Fibroblast of villous mesenchyme (primary cell): ENCODE measurements at regions not wholly inside any gene's neighbourhood (a gene's known extent, or its start where the extent isn't known, plus 50 kb on each side); places are given as distances from the start of the nearest gene placed in this dataset.

Experiments
- DNase-seq: peaks from one replicate; pipeline ENCODE4 v3.0.0-alpha.2; 2010; ENCODE audit warnings: low read depth
- H3K4me3 ChIP-seq: 2 replicates; pipeline ENCODE4 v1.5.1; 2011; ENCODE audit warnings: low read depth, mild to moderate bottlenecking, low read length
- TF ChIP-seq, protein P1 (sequence below): IDR thresholded peaks from 2 replicates; pipeline ENCODE4 v1.5.1; 2012; ENCODE audit warnings: low read depth, mild to moderate bottlenecking, low read length; ENCODE audit not compliant: insufficient read depth

DNA sequence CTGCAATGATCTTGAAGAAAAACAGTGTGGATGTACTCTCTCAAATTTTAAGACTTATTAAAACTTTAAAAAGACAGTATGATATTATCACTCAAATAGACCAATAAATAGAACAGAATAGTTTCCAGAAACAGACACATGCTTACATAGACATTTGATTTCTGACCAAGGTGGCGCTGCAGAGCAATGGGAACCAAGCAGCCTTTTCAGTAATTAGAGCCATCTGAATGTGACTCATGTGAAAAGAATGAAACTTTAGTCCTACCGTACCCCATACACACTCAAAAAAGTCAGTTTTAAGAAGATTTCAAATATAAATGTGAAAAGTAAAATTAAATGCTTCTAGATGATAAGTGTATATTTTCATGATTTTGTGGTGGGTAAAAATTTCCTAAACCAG lies 74.2 kb upstream of the MS4A8 start:
- TF ChIP-seq, protein P1, sequence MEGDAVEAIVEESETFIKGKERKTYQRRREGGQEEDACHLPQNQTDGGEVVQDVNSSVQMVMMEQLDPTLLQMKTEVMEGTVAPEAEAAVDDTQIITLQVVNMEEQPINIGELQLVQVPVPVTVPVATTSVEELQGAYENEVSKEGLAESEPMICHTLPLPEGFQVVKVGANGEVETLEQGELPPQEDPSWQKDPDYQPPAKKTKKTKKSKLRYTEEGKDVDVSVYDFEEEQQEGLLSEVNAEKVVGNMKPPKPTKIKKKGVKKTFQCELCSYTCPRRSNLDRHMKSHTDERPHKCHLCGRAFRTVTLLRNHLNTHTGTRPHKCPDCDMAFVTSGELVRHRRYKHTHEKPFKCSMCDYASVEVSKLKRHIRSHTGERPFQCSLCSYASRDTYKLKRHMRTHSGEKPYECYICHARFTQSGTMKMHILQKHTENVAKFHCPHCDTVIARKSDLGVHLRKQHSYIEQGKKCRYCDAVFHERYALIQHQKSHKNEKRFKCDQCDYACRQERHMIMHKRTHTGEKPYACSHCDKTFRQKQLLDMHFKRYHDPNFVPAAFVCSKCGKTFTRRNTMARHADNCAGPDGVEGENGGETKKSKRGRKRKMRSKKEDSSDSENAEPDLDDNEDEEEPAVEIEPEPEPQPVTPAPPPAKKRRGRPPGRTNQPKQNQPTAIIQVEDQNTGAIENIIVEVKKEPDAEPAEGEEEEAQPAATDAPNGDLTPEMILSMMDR: no peak
- H3K4me3 ChIP-seq: no peak overlapping the region
- DNase-seq: peak; percentile 31

DNA sequence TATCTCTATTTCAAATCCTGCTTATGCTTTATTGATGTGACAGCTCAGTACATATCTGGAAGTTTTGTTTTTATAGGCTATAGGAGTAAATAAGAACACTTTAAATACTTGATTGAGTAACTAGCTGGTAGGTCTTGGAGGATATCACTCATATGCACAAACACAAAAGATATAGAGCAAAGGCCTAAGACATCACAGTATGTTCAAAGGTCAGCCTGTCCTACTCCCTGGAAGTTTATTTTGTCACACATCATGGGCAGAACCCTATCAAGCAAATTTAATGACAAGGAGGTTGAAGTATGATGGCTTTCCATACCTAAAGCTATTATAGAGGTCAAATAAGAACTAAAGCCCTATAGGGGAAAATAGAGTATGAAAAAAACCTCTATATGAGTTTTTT lies 70.0 kb upstream of the MS4A8 start:
- TF ChIP-seq, protein P1: no peak
- no peak for DNase-seq
- H3K4me3 ChIP-seq: no peak overlapping the region

DNA sequence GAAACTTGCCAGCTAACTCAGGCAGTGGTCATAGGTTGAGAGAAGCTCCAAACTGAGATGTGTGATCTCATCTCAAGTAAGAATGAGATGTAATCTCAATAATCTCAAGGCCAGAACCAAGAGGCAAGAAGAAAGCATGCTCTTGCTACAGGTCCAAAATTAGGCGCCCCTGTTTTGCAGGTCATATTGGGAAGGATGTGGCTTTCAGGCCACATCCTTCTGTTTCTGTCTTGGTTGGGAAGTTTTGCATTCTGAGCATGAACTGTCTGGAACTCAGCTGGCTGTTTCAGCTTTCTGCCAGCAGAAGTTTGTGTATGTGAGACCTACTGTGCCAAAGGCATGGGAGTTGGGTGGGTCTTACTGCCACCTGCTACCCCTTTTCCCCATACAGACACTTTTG lies 67.5 kb upstream of the MS4A8 start:
- H3K4me3 ChIP-seq: no peak overlapping the region
- TF ChIP-seq, protein P1: no peak

DNA sequence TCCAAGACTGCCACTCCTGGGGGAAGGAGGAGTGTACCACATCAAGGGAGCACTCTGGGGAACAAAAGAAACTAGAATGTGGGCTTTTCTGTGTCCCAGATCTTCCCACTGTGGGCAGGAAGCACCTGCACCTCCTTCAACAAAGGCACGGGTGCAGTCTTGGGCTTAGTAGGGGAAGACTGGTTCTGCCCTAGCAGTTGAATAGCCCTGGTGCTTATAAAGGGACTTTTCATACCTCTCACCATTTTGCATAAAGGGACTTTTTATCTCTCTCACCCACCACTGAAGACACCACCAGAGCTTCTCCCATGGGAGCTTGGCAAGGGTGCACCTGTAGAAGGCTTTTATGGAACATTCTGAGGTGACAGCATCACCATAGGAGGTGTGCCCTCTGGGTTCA lies 65.8 kb upstream of the MS4A8 start:
- DNase-seq: no peak
- H3K4me3 ChIP-seq: no peak overlapping the region
- TF ChIP-seq, protein P1: no peak

More for the DNA sequence above, 67.5 kb upstream of the MS4A8 start:
- no peak for DNase-seq

DNA sequence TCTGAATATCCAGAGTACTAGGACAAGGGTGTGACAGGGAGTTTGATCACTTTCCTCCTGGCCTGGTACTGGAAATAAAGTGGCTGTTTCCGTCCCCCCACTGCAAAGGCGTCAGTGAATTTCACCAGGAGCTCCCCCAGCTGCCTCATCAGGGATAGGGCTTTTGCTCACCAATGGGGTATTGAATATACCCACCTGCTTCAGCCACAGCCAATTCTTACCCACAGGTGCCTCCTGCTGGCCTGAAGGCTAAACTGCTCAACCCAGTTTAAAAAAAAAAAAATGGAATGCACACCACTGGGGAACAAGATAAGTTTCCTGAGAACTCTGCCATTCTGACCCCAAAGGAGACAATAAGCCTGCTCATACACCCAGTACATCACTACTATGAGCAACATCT lies 65.3 kb upstream of the MS4A8 start:
- no peak for DNase-seq
- no peak overlapping the region for H3K4me3 ChIP-seq
- TF ChIP-seq, protein P1: no peak

DNA sequence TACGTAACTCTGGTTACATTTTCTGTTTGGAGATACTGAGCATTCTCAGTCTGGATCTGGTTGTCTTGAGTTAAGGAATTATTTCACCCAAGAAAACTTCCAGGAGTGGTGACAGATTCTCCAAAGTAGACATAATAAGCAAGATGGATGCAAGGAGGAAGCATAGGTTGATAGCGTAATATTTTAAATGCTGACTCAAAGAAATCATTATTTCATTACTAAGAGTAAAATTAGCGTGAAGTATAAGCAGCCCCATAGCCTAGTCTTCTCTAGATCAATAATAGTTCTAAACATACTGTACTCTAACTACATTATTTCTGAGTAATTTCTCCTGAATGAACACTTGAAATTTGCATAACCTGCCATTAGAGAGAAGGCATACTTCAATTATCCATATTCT lies 57.5 kb upstream of the MS4A8 start:
- TF ChIP-seq, protein P1: no peak
- no peak overlapping the region for H3K4me3 ChIP-seq

DNA sequence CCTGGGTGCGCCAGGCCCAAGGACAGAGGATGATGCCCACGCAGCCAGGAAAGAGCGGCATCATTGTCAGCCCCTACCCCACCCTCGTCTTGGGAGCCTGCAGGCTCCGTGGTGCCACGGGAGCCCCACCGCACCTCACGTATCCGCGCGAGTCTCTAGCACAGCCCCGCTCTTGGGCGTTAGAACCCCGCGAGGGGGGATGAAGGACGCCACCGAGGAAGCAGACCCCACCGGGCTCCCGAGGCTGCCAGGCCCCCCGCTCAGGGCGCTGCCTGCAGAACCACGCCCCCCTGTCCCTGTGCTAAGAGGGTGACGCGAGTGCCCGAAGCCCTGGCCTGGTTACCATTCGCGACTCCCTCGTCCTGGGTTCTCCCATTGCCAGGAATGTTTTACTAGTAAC lies 52.3 kb upstream of the MS4A8 start:
- TF ChIP-seq, protein P1: no peak
- H3K4me3 ChIP-seq: no peak overlapping the region
- DNase-seq: no peak

More for the DNA sequence above, 57.5 kb upstream of the MS4A8 start:
- no peak for DNase-seq
